ENCODE measurements at regions not wholly inside any gene's neighbourhood (a gene's known extent, or its start where the extent isn't known, plus 50 kb on each side); places are given as distances from the start of the nearest gene placed in this dataset.
"Not testable (repeated sequence)": the region's sequence is repeated elsewhere in the genome, so short reads cannot be mapped to it uniquely, and the experiment has no call there.

DNA sequence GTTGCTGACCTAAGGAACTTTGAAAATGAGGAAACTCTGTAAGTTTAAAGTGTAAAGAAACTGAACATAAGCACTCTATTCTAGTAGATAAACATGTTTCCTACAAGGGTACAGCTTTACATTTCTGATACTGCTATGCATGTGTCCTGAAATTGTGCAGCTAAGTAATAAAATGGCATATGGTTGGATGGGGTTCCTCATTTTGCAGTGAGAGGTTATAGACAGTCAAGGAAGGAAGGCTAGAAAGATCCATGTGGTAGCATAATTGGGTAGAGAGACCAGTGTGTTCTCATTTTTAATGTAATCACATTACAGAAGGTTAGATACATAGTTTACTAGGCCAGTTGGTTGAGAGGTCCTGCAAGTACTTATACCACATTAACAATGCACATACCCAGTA is 477.0 kb downstream of the TMEM121 start:
- FAIRE-seq (no peak), DNase-seq (ENCODE audit: insufficient read length, low spot score) (no peak)
- no peak for TF ChIP-seq POU2F2 (IDR thresholded peaks at IDR 0.05; ENCODE audit: low read depth, low read length)

DNA sequence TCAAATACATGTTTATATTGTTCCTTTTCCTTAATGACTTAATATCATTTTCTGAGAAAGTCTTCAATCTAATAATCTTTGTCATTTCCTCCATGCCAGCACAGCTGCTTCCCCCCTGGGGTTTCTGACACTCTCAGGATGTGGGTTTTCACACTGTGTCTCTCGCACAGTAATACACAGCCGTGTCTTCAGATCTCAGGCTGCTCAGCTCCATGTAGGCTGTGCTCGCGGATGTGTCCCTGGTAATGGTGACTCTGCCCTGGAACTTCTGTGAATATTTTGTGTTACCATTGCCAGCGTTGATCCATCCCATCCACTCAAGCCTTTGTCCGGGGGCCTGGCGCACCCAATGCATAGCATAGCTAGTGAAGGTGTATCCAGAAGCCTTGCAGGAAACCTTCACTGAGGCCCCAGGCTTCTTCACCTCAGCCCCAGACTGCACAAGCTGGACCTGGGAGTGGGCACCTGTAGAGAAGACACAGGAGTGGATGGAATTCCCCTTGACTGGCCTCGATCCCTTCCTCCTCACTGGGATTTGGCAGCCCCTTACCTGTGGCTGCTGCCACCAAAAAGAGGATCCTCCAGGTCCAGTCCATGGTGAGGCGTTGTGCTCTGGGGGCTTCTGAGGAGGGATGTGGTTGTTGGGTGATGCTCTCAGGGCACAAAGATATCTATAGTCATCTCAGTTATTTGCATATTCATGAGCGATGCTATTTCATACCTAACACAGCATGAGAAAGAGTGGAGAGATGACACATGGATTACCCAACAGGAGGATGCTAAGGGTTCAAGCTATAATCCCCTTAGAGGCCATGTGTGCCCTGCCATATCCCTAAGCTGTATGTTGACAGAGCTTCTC is 478.8 kb downstream of the TMEM121 start:
- peak; percentile 95 for TF ChIP-seq POU2F2 (IDR thresholded peaks at IDR 0.05; ENCODE audit: low read depth, low read length)
- DNase-seq (ENCODE audit: insufficient read length, low spot score) = not testable (repeated sequence)
- peak; percentile 88 for FAIRE-seq

DNA sequence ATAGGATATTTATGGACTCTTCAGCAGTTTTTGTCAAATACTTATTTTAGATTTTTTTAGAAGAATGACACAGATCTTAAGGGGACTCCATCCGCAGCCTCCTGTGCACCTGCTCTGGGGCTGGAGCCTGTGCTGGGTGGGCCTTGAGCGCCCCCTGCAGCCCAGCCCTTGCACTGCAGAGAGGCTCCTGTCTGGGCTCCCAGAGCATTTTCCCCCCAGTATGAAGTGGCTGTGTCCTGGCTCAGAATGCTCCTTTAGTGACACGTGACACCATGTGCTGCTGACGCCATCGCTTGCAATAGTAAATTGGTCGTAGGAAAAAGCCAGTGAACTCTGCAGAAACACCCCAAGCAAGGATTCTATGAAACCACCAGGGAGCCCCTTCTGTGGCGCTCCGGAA is 479.7 kb downstream of the TMEM121 start:
- not testable (repeated sequence) for DNase-seq (ENCODE audit: insufficient read length, low spot score)

DNA sequence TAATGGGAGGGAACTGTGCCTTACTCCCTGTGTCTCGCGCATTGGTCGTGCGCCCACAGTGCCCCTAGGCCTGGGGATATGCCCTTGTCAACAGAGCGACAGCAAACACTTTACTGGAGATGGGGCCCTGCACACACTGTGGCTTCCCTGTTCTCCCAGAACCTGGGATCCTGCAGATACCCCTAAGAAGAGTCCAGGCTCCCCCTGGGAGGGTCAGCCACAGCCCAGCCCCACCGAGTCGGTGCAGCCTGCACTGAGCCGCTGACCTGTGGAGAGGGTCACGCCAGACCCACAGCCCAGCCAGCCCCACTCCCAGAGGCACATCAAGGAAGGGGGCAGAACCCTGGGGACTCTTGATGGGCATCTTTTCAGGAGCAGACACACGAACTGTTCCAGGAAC is 480.3 kb downstream of the TMEM121 start:
- not testable (repeated sequence) for DNase-seq (ENCODE audit: insufficient read length, low spot score); FAIRE-seq

More for the DNA sequence above, 479.7 kb downstream of the TMEM121 start:
- FAIRE-seq = peak; percentile 51

DNA sequence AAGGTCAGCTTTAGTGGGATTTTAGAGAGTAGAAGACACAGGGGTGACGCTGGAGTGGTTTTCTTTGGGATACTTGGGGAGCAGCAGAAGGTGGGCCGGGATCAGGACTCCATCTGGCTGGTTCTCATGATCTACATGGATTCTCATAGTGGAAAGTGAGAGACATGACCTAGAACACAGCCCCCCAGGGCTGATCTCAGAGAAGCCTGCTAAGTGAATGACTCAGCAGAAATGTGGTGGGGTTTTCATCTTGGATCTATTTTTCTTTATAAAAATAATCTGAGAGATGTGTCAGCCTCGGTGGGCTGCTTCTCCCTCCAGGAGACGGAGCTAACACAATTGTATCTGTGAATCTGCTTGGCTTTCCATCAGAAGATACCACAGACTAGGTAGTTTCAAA is 484.4 kb downstream of the TMEM121 start:
- no peak for FAIRE-seq
- TF ChIP-seq PAX5 (IDR thresholded peaks at IDR 0.05; ENCODE audit: insufficient read depth, low read length, severe bottlenecking) (no peak), TAF1 (IDR thresholded peaks at IDR 0.05; ENCODE audit: low read depth, low read length) (no peak), POU2F2 (IDR thresholded peaks at IDR 0.05; ENCODE audit: low read depth, low read length) (no peak), SPI1 (IDR thresholded peaks at IDR 0.05; ENCODE audit: low read depth, low read length) (no peak), POLR2AphosphoS5 (IDR thresholded peaks at IDR 0.05; ENCODE audit: low read depth, low read length) (no peak)
- no peak for DNase-seq (ENCODE audit: insufficient read length, low spot score)

DNA sequence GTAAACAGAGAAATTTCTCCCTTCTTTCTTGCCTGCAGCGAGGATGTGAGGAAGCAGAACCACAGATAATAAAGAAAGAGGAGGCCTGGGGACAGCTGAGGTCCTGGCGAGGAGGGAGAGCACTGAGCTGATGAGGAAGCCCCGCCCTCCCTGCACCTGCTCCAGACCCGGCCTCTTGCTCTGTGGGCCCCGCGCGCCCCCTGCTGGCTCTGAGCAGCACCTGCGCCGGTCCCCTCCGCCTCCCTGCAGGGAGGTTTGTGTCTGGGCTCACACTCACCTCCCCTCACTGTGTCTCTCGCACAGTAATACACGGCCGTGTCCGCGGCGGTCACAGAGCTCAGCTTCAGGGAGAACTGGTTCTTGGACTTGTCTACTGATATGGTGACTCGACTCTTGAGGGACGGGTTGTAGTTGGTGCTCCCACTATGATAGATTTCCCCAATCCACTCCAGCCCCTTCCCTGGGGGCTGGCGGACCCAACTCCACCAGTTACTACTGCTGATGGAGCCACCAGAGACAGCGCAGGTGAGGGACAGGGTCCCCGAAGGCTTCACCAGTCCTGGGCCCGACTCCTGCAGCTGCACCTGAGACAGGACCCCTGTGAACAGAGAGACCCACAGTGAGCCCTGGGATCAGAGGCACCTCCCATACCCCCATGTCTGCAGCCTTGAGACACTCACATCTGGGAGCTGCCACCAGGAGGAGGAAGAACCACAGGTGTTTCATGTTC is 485.4 kb downstream of the TMEM121 start:
- DNase-seq (ENCODE audit: insufficient read length, low spot score) (peak; percentile 56), FAIRE-seq (peak; percentile 76)

DNA sequence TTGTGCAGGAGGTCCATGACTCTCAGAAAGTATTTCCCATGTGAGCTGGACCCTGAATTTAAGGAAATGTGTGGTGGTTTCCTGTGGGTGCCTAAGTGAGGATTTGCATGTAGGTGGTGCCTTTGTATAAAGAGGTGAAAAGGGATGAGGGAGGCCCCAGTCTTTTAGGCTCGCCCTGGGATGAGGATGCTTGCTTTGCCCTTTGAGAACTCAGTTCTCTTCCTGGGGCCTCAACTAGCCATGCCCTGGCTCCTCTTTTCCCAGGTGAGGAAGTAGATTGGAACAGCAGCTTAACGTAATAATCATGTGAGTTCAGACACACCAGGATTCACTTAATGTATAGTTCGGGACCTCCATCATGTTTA is 486.0 kb downstream of the TMEM121 start:
- DNase-seq (ENCODE audit: insufficient read length, low spot score); FAIRE-seq: not testable (repeated sequence)

DNA sequence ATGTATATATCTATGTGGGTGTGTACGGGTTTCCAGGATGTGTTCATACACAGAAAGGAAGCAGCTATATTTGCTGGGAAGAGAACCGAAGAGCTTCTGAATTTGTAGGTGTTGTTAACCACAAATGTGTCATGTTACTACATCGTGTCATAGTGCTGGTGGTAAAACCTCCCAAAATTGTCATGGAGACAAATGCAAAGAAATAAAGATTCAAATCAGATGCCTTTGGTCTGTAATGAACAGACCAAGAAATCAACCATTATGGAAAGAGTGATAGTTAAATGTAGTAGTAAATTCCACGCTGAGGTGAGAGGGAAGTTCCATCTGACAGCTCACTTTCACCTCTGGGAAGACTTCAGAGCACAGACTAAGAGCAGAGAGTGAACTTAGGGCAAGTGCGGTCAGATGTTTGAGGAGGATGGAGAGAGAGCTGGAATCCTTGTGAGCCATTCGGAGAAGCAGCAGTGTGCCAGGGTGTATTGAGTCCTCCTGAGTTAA is 487.5 kb downstream of the TMEM121 start:
- no peak for FAIRE-seq
- TF ChIP-seq TAF1 (IDR thresholded peaks at IDR 0.05; ENCODE audit: low read depth, low read length) (no peak), POLR2AphosphoS5 (IDR thresholded peaks at IDR 0.05; ENCODE audit: low read depth, low read length) (no peak), POLR2A (IDR thresholded peaks at IDR 0.05; ENCODE audit: low read depth, low read length) (no peak), POU2F2 (IDR thresholded peaks at IDR 0.05; ENCODE audit: low read depth, low read length) (no peak), SPI1 (IDR thresholded peaks at IDR 0.05; ENCODE audit: low read depth, low read length) (no peak), PAX5 (IDR thresholded peaks at IDR 0.05; ENCODE audit: insufficient read depth, low read length, severe bottlenecking) (no peak)

DNA sequence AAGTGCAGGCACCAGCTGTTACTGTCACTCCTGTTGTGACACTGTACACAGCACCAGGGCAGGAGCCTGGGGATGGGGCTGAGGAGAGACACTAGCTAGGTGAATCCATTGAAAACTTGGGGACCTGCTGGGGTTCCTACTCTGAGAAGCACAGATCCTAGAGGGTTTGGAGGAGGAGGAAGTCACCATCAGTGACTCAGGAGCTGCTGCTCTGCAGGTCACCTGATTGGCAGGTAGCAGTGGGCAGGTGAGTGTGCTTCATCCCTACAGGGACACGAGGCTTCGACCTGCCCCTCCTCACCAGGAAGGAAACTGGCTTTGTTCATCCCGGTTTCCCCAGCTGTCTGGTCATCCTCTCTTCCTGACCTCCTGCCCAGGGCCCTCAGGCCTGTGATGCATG is 491.6 kb downstream of the TMEM121 start:
- not testable (repeated sequence) for FAIRE-seq

More for the DNA sequence above, 487.5 kb downstream of the TMEM121 start:
- DNase-seq (ENCODE audit: insufficient read length, low spot score) = no peak

DNA sequence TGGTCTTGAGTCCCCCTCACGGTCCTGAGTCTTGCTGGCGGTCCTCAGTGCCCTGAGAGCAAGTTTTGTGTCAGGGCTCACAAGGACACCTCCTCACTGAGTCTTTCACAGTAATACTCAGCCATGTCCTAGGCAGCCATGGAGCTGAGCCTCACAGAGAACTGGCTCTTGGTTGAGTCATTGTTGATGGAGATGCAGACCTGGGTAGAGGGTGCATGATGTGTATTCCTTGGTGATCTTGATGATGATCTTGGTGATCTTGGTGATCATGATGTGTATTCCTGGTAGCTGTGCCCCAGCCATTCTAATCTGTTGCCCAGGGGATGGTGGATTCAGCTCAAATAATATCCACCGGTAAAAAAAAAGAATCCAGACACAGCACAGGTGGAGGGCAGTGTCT is 495.4 kb downstream of the TMEM121 start:
- TF ChIP-seq SPI1 (IDR thresholded peaks at IDR 0.05; ENCODE audit: low read depth, low read length) (no peak), POU2F2 (IDR thresholded peaks at IDR 0.05; ENCODE audit: low read depth, low read length) (no peak), PAX5 (IDR thresholded peaks at IDR 0.05; ENCODE audit: insufficient read depth, low read length, severe bottlenecking) (no peak), TAF1 (IDR thresholded peaks at IDR 0.05; ENCODE audit: low read depth, low read length) (no peak), POLR2A (IDR thresholded peaks at IDR 0.05; ENCODE audit: low read depth, low read length) (no peak), POLR2AphosphoS5 (IDR thresholded peaks at IDR 0.05; ENCODE audit: low read depth, low read length) (no peak)
- no peak for FAIRE-seq
- DNase-seq (ENCODE audit: insufficient read length, low spot score) = no peak

More for the DNA sequence above, 491.6 kb downstream of the TMEM121 start:
- DNase-seq (ENCODE audit: insufficient read length, low spot score) = not testable (repeated sequence)

DNA sequence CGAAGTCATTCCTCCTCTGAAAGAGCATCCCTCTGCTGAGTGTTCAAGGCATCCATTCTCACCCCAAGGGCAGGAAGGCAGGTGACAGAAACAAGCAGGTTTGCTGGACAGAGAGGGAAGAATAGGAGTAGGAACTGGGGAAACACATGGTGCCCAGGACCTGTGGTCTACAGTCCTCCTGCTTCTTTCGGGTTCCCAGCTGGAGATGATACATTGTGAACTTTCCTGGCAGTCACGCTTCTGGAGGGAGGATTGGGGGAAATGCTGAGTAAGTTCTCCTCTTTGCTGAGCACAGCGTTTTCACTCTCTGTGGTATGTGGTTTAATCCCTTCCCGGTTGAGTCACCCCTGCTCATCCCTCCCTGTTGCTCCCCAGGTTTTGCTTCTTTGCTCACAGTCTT is 496.3 kb downstream of the TMEM121 start:
- FAIRE-seq; DNase-seq (ENCODE audit: insufficient read length, low spot score): not testable (repeated sequence)

DNA sequence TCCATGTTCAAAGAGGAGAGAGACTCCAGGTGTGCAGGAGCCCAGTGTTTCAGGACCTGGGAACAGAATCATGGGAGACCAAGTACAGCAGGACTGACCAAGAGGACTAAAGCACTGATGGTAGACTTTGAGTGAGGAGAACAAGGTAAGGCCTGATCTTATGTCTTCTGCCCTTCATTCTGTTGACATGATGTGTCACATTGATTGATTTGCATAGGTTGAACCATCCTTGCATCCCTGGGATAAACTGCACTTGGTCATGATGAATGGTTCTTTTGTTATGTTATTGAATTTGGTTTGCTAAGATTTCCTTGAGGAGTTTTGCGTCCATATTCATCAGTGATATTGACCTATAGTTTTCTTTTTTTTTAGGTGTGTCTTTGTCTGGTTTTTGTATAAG is 497.0 kb downstream of the TMEM121 start:
- no peak for DNase-seq (ENCODE audit: insufficient read length, low spot score)
- TF ChIP-seq POLR2A (IDR thresholded peaks at IDR 0.05; ENCODE audit: low read depth, low read length) (no peak), PAX5 (IDR thresholded peaks at IDR 0.05; ENCODE audit: insufficient read depth, low read length, severe bottlenecking) (no peak), POLR2AphosphoS5 (IDR thresholded peaks at IDR 0.05; ENCODE audit: low read depth, low read length) (no peak), TAF1 (IDR thresholded peaks at IDR 0.05; ENCODE audit: low read depth, low read length) (no peak), SPI1 (IDR thresholded peaks at IDR 0.05; ENCODE audit: low read depth, low read length) (no peak), POU2F2 (IDR thresholded peaks at IDR 0.05; ENCODE audit: low read depth, low read length) (no peak)
- no peak for FAIRE-seq
